Esophagus squamous epithelium (tissue), 5 donors: ENCODE measurements at regions not wholly inside any gene's neighbourhood (a gene's known extent, or its start where the extent isn't known, plus 50 kb on each side); places are given as distances from the start of the nearest gene placed in this dataset.

ENCODE experiments used
- DNase-seq: peaks from one replicate; lab custom pipeline; 2025; lab: John Stamatoyannopoulos, UW
- H3K27ac ChIP-seq, 4 donors: fragments of 200-600 bp; sonication (generic); one replicate each; pipeline ENCODE4 v1.5.1; 2016 to 2019; ENCODE audit warnings: mild to moderate bottlenecking in 1 of 4
- H3K27me3 ChIP-seq, 4 donors: fragments of 200-600 bp; sonication (generic); 1 replicate in 3 of 4; 2 replicates in 1 of 4; pipeline versions ENCODE4 v1.5.1 to v1.6.0; 2017 to 2021; ENCODE audit warnings: antibody characterized with exemption in 1 of 4
- H3K36me3 ChIP-seq, 3 donors: fragments of 200-600 bp; sonication (generic); one replicate each; pipeline ENCODE4 v1.5.1; 2016 to 2019
- H3K4me1 ChIP-seq, 3 donors: fragments of 200-600 bp; sonication (generic); one replicate each; pipeline ENCODE4 v1.5.1; 2017 to 2019
- H3K4me3 ChIP-seq, 4 donors: fragments of 200-600 bp; sonication (generic); 1 replicate in 3 of 4; 2 replicates in 1 of 4; pipeline ENCODE4 v1.5.1; 2016 to 2019; ENCODE audit warnings: mild to moderate bottlenecking in 2 of 4, moderate library complexity in 1 of 4
- H3K9me3 ChIP-seq, 3 donors: fragments of 200-600 bp; sonication (generic); one replicate each; pipeline ENCODE4 v1.5.1; 2016 to 2019
- CTCF ChIP-seq, 6 experiments: fragments of 450-650 bp in 4 of 6; fragments of 200-600 bp in 2 of 6; sonication (generic) in 2 of 6; IDR thresholded peaks; one replicate each; pipeline ENCODE4 v1.5.1; 2016 to 2019; ENCODE audit warnings: antibody characterized with exemption in 6 of 6, mild to moderate bottlenecking in 4 of 6, moderate library complexity in 4 of 6
- POLR2A ChIP-seq, 4 donors: fragments of 450-650 bp; IDR thresholded peaks; one replicate each; pipeline ENCODE4 v1.6.1; 2017; ENCODE audit warnings: antibody characterized with exemption in 4 of 4, mild to moderate bottlenecking in 4 of 4, moderate library complexity in 3 of 4
- WGBS, 2 donors: methylation state at CpG; one replicate each; pipeline ENCODE4 v1.1.5; 2018; 5-methylcytosine and 5-hydroxymethylcytosine counted together
- intact Hi-C: fragments of 100-400 bp; cut with DNase I; formaldehyde crosslinking; loops from one replicate; pipeline ENCODE4 v1.15.0; 2022
- donor health status: DM: yes; HTN: yes; CAD: no.

GRCh38 chr1:228851193-228851592 lies 115.9 kb downstream of the RHOU start:
- Histone ChIP-seq H3K9me3 (peaks cover 0 to 4% (median 0%) of the 10 kb centered on the region in 3 donors), H3K4me1 (no peaks in the 10 kb centered on the region), H3K4me3 (no peak overlapping the region), H3K27ac (no peak overlapping the region), H3K27me3 (no peaks in the 10 kb centered on the region), H3K36me3 (no peaks in the 10 kb centered on the region)
- TF ChIP-seq POLR2A (IDR thresholded peaks at IDR 0.05), result no peak
- no peak for TF ChIP-seq CTCF (IDR thresholded peaks at IDR 0.05)
- 92 to 96% methylated on average over 5 of the region's 5 CpGs for WGBS, 2 donors
- intact Hi-C loops, result no loop called here
- DNase-seq, result no peak

GRCh38 chr1:228851618-228852017 lies 116.3 kb downstream of the RHOU start:
- DNase-seq, result no peak
- intact Hi-C loops, result no loop called here
- no peak overlapping the region for H3K27ac ChIP-seq
- peaks cover 0 to 4% (median 0%) of the 10 kb centered on the region in 3 donors for H3K9me3 ChIP-seq
- no peaks in the 10 kb centered on the region for H3K36me3 ChIP-seq
- 75 to 89% methylated on average over 4 to 6 of the region's 6 CpGs for WGBS, 2 donors
- H3K4me3 ChIP-seq, result no peak overlapping the region
- TF ChIP-seq CTCF (IDR thresholded peaks at IDR 0.05) (no peak), POLR2A (IDR thresholded peaks at IDR 0.05) (no peak)
- H3K27me3 ChIP-seq, result no peaks in the 10 kb centered on the region
- no peaks in the 10 kb centered on the region for H3K4me1 ChIP-seq

GRCh38 chr1:228852024-228852423 lies 116.7 kb downstream of the RHOU start:
- 51 to 57% methylated on average over 3 of the region's 4 CpGs for WGBS, 2 donors
- intact Hi-C loops, result no loop called here
- Histone ChIP-seq H3K4me1 (no peaks in the 10 kb centered on the region), H3K9me3 (peaks cover 0 to 4% (median 0%) of the 10 kb centered on the region in 3 donors), H3K4me3 (no peak overlapping the region), H3K27ac (no peak overlapping the region), H3K36me3 (no peaks in the 10 kb centered on the region), H3K27me3 (no peaks in the 10 kb centered on the region)
- no peak for DNase-seq
- TF ChIP-seq POLR2A (IDR thresholded peaks at IDR 0.05) (no peak), CTCF (IDR thresholded peaks at IDR 0.05) (no peak)

GRCh38 chr1:228852511-228853088 lies 117.3 kb downstream of the RHOU start:
- no peak for DNase-seq
- no peak overlapping the region for H3K4me3 ChIP-seq
- no peaks in the 10 kb centered on the region for H3K36me3 ChIP-seq
- peaks cover 0 to 4% (median 0%) of the 10 kb centered on the region in 3 donors for H3K9me3 ChIP-seq
- H3K27ac ChIP-seq, result no peak overlapping the region
- no peaks in the 10 kb centered on the region for H3K4me1 ChIP-seq
- TF ChIP-seq CTCF (IDR thresholded peaks at IDR 0.05) (no peak), POLR2A (IDR thresholded peaks at IDR 0.05) (no peak)
- intact Hi-C loops, result no loop called here
- H3K27me3 ChIP-seq, result no peaks in the 10 kb centered on the region
- WGBS, 2 donors, result 96 to 100% methylated on average over 2 to 3 of the region's 3 CpGs

GRCh38 chr1:228853191-228853590 lies 117.9 kb downstream of the RHOU start:
- intact Hi-C loops, result no loop called here
- Histone ChIP-seq H3K27ac (no peak overlapping the region), H3K4me3 (no peak overlapping the region), H3K9me3 (peaks cover 0 to 4% (median 0%) of the 10 kb centered on the region in 3 donors), H3K27me3 (no peaks in the 10 kb centered on the region), H3K4me1 (no peaks in the 10 kb centered on the region), H3K36me3 (no peaks in the 10 kb centered on the region)
- no peak for DNase-seq
- TF ChIP-seq CTCF (IDR thresholded peaks at IDR 0.05) (no peak), POLR2A (IDR thresholded peaks at IDR 0.05) (no peak)
- WGBS, 2 donors, result 73 to 87% methylated on average over 2 of the region's 2 CpGs
